GM12878 (cell line): ENCODE measurements at regions not wholly inside any gene's neighbourhood (a gene's known extent, or its start where the extent isn't known, plus 50 kb on each side); places are given as distances from the start of the nearest gene placed in this dataset.
A peak's percentile ranks its signal among the peaks of the same experiment; 100 is the strongest.

ENCODE experiments used
- ATAC-seq: fragments of 200-7000 bp; cut with Tn5 transposase; 3 replicates; pipeline ENCODE4 v1.9.1; 2020; ENCODE audit warnings: mild to moderate bottlenecking, moderate library complexity
- BruUV-seq: library from RNA; stranded (reverse); fragments of 400-500 nt; replicated peaks from 2 replicates; lab custom pipeline; 2021; lab: Mats Ljungman, UMichigan
- CTCF ChIA-PET: fragments of 300-600 bp; sonication (Branson Sonifier 250); formaldehyde crosslinking; extraction: SDS; loops from one replicate; lab custom pipeline; 2021; ENCODE audit warnings: inconsistent platforms; lab: Yijun Ruan, JAX
- POLR2A ChIA-PET: fragments of 350-600 bp; formaldehyde crosslinking; extraction: SDS; loops from one replicate; lab custom pipeline; 2021; ENCODE audit warnings: inconsistent platforms; lab: Charles Lee
- RAD21 ChIA-PET: fragments of 300-600 bp; sonication (Branson Sonifier 250); formaldehyde crosslinking; loops from one replicate; lab custom pipeline; 2023; ENCODE audit warnings: antibody characterized with exemption; ENCODE audit not compliant: unreplicated experiment; lab: Charles Lee
- SMC1A ChIA-PET: fragments of 300-600 bp; sonication (Branson Sonifier 250); formaldehyde crosslinking; loops from one replicate; lab custom pipeline; 2023; ENCODE audit not compliant: unreplicated experiment, uncharacterized antibody; lab: Charles Lee
- DNase-seq: peaks from one replicate; pipeline ENCODE4 v3.0.0-alpha.2; 2011; ENCODE audit warnings: low read depth, low spot score
- FAIRE-seq: peaks from 3 replicates; lab custom pipeline; 2011; peaks lifted over from hg19 to GRCh38; lab: Jason Lieb, UNC
- H2AFZ ChIP-seq: 2 replicates; pipeline ENCODE4 v1.6.0; 2011; ENCODE audit warnings: low read depth, low read length, control low read depth; ENCODE audit not compliant: control insufficient read depth
- H3K27ac ChIP-seq: 2 replicates; pipeline ENCODE4 v1.5.1; 2011; ENCODE audit warnings: control low read depth; ENCODE audit not compliant: control insufficient read depth, insufficient read depth
- H3K27me3 ChIP-seq, 2 experiments: replicated peaks in 1 of 2; 2 replicates each; pipeline versions ENCODE4 v1.6.0 to v1.6.1; 2011; ENCODE audit warnings: low read length in 1 of 2; ENCODE audit not compliant: control insufficient read depth in 2 of 2, insufficient read depth in 2 of 2
- H3K36me3 ChIP-seq, 2 experiments: 2 replicates each; pipeline ENCODE4 v1.5.1; 2011; ENCODE audit warnings: low read length in 1 of 2; ENCODE audit not compliant: control insufficient read depth in 2 of 2, insufficient read depth in 2 of 2
- H3K4me1 ChIP-seq: 2 replicates; pipeline ENCODE4 v1.6.1; 2011; ENCODE audit warnings: mild to moderate bottlenecking, low read length, moderate library complexity, mixed read lengths; ENCODE audit not compliant: control insufficient read depth, insufficient read depth
- H3K4me2 ChIP-seq: 2 replicates; pipeline ENCODE4 v1.6.0; 2011; ENCODE audit warnings: control low read depth; ENCODE audit not compliant: control insufficient read depth, insufficient read depth
- H3K4me3 ChIP-seq: fragments of 200-600 bp; sonication (generic); 2 replicates; pipeline ENCODE4 v1.5.1; 2016
- H3K79me2 ChIP-seq: 2 replicates; pipeline ENCODE4 v1.6.0; 2011; ENCODE audit warnings: low read length; ENCODE audit not compliant: control insufficient read depth, insufficient read depth
- H3K9ac ChIP-seq: 2 replicates; pipeline ENCODE4 v1.8.0; 2011; ENCODE audit warnings: low read length, control low read depth, mixed read lengths; ENCODE audit not compliant: control insufficient read depth, insufficient read depth
- H3K9me3 ChIP-seq: replicated peaks from 3 replicates; pipeline ENCODE4 v1.5.1; 2011; ENCODE audit warnings: mild to moderate bottlenecking, low read length; ENCODE audit not compliant: control insufficient read depth, insufficient read depth
- H4K20me1 ChIP-seq: 2 replicates; pipeline ENCODE4 v1.6.0; 2011; ENCODE audit not compliant: control insufficient read depth, insufficient read depth
- POU2F2 ChIP-seq: IDR thresholded peaks from 3 replicates; pipeline ENCODE4 v1.6.1; 2011; ENCODE audit warnings: low read depth, mild to moderate bottlenecking, low read length, borderline replicate concordance
- RUNX3 ChIP-seq: IDR thresholded peaks from 2 replicates; pipeline ENCODE4 v1.6.1; 2012; ENCODE audit warnings: low read length, inconsistent platforms
- WGBS: methylation state at CpG from one replicate; pipeline ENCODE4 v1.1.6; 2016; ENCODE audit warnings: low lambda C conversion rate; ENCODE audit not compliant: insufficient replicate concordance, insufficient coverage; ENCODE audit errors: missing lambda C conversion rate; 5-methylcytosine and 5-hydroxymethylcytosine counted together
- in situ Hi-C: fragments of 300-500 bp; cut with MboI; formaldehyde crosslinking; loops from 9 replicates; pipeline ENCODE4 v1.14.3; 2018; ENCODE audit warnings: mixed read lengths
- intact Hi-C: fragments of 100-400 bp; cut with micrococcal nuclease; formaldehyde crosslinking; loops from one replicate; pipeline ENCODE4 v1.14.2; 2022; ENCODE audit not compliant: unreplicated experiment
- TF ChIP-seq, protein P1 (sequence below): IDR thresholded peaks from 2 replicates; pipeline ENCODE4 v1.6.1; 2011; ENCODE audit warnings: low read depth, mild to moderate bottlenecking, low read length, moderate library complexity, borderline replicate concordance; ENCODE audit errors: extremely low read depth
- TF ChIP-seq, protein P2 (sequence below): fragments of 450-650 bp; IDR thresholded peaks from 2 replicates; pipeline ENCODE4 v1.6.1; 2018; ENCODE audit warnings: borderline replicate concordance, mild to moderate bottlenecking; ENCODE audit not compliant: partially characterized antibody

DNA sequence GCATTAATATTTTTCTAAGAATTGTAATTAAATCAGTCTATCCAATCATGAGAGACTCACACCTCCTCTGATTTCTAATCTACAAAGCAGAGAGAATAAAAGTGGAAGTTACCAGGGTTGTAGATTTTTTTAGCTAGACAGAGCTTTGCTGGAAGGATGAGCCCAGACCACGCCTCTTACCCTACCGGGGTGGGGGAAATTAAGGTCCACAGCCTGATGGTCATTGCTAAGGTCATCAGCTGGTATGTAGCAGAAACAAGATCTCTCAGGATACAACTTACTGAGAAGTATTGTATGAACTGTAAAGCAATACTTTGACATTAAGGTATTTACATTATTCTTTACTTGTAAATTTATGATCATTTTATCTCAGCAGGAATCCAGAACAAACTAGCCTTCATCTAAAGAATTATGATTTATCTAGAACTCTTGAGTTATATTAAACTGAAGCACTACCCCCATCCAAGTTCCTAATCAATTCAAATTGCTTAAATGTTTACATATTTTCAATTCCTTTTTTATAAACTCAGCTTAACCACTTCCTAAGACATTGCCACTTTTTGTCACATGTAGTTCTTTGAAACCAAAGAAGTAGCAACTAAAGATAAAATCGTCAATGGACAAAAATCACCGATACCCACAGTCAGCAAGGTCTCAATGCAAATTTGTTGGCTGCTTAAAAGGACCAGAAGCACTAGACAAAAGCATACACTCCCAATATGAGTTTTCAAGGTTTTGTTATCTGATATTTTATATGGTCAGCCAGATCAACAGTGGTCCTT, 225.8 kb upstream of the DAPK1 start:
- peak; percentile 64 for FAIRE-seq
- TF ChIP-seq, protein P1, sequence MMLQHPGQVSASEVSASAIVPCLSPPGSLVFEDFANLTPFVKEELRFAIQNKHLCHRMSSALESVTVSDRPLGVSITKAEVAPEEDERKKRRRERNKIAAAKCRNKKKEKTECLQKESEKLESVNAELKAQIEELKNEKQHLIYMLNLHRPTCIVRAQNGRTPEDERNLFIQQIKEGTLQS = no peak
- TF ChIP-seq, protein P2, sequence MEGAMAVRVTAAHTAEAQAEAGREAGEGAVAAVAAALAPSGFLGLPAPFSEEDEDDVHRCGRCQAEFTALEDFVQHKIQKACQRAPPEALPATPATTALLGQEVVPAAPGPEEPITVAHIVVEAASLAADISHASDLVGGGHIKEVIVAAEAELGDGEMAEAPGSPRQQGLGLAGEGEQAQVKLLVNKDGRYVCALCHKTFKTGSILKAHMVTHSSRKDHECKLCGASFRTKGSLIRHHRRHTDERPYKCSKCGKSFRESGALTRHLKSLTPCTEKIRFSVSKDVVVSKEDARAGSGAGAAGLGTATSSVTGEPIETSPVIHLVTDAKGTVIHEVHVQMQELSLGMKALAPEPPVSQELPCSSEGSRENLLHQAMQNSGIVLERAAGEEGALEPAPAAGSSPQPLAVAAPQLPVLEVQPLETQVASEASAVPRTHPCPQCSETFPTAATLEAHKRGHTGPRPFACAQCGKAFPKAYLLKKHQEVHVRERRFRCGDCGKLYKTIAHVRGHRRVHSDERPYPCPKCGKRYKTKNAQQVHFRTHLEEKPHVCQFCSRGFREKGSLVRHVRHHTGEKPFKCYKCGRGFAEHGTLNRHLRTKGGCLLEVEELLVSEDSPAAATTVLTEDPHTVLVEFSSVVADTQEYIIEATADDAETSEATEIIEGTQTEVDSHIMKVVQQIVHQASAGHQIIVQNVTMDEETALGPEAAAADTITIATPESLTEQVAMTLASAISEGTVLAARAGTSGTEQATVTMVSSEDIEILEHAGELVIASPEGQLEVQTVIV = no peak
- peak; percentile 23; the same call in 1 of the 2 replicates for TF ChIP-seq RUNX3
- peak; percentile 62; the same call in 1 of the 3 replicates for TF ChIP-seq POU2F2
- TF ChIP-seq, all 136 proteins: peak for 2
- 21% methylated on average over 4 of the region's 4 CpGs for WGBS
- Histone ChIP-seq H3K4me1 (peaks cover 11% of the 10 kb centered on the region), H3K9me3 (peaks cover 1% of the 10 kb centered on the region; the same call in 2 of the 3 replicates), H4K20me1 (no peaks in the 10 kb centered on the region), H3K4me2 (peak overlapping the region; percentile 14), H3K4me3 (no peak overlapping the region), H3K36me3 (no peaks in the 10 kb centered on the region), H3K27ac (no peak overlapping the region), H3K27me3 (no peaks in the 10 kb centered on the region; a peak in 2 of 4 replicates), H3K9ac (no peak overlapping the region), H2AFZ (no peak overlapping the region), H3K79me2 (no peaks in the 10 kb centered on the region)
- peak; percentile 51 for DNase-seq
- BruUV-seq = no TSS peak
- RAD21 ChIA-PET = no interaction called here
- intact Hi-C loops = no loop called here
- ATAC-seq = peak; percentile 35; the same call in 2 of the 3 replicates
- CTCF ChIA-PET = no interaction called here
- POLR2A ChIA-PET = no interaction called here
- SMC1A ChIA-PET = no interaction called here
- in situ Hi-C loops = no loop called here
